HG02973 (cell line): ENCODE measurements at regions not wholly inside any gene's neighbourhood (a gene's known extent, or its start where the extent isn't known, plus 50 kb on each side); places are given as distances from the start of the nearest gene placed in this dataset.

Source experiments
- ATAC-seq: cut with Tn5 transposase; IDR thresholded peaks from one replicate; pipeline ENCODE4 v1.9.1; 2021; ENCODE audit warnings: moderate library complexity; ENCODE audit not compliant: unreplicated experiment

DNA sequence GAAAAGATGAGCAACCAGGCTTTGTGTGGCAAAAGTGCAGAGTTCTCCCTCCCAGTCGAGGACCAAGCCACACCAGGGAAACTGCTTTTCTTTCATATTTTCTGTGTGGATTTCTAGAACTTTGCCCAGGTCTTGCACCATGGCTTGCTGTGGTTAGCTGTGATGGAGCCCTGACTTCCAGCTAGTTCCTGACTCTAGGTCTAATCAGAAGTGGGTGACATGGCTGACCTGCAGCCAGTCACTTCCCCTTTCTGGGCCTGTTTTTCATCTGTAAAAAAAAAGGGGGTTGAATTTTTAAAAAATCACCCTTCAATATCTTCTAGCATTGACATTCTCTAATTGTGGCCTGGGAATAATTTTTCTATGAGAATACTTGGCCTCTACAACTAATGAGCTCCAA, 491.2 kb upstream of the USP24 start:
- no peak for ATAC-seq

DNA sequence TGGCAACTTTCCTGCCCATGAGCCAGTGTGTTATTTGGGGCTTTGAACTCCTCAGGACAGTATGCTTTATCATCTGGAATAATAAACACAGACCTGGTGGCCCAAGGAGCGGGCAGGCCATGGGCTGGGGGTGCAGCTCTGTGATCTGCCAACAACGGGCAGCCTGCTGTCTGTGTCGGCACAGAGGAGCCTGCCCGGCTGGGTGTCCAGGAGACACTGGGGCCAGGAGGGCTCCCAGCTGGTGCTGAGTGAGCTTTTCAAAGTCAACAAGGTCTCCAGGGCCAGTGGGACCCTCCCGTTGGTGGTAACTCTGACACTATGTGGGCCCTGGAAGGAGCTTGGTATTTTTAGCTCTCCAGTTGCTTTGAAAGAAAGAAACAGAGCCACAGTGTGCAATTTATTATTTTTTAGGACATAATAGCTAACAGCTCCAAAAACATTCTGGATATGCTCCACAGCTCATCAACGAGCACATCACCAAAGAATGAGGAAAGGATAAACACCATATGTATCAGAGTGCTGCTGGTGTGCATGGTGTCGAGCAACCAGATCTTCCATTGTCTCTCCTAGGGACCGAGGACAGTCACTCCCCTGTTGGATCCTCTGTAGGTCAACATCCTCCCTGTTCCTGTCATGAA, 488.7 kb upstream of the USP24 start:
- ATAC-seq, result no peak

DNA sequence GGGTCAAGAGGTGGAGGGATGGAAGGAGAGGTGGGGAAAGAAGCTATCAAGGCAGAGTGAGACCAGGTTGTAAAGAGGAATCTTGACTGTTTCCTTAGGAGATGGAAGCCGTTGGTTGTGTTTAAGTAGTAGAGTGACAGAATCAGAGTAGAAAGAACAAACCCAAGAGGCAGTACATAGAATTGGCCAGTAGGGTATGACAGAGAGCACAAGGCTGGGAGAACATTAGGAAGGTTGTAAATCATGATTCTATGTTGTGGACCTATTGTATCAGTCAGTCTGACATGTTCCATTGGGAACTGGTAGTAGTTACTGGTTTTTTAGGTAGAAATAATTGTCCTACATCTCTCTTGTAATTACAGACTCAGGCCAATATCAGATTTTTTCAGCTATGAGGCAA, 486.9 kb upstream of the USP24 start:
- ATAC-seq, result peak; percentile 91

DNA sequence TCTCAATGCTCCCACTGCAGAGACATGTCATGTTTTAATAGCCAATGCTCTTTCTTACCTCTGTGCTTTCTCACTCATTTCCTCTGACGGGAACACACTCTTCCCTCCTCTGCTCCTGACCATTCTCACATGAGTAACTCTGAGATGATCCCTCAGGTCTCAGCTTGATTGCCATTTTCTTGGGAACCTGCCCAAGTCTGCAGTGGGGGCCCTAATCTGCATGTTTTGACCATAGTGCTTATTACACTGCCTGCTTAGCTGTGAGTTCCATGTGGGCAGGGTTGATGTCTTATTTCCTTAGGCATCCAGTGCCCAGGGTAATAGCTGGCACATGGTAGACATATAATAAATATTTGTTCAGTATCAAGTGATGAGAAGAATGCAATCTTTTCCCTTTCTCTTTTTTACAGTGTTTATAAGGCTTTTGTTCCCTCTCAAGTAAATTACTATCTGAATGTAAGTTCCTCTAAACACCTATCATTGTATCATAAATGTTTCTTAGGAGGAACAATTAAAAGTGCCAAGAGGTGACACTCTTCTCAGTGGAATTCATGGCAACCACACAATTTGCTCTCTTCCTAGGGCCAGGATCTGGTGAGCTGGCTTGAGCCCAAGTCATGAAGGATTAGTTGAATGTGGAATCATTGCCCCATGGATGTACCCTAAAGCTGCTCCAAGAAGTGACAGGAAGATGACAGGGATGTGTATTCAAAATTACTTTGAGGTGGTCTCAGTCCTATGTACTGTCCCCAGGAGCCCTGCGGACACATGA, 485.4 kb upstream of the USP24 start:
- no peak for ATAC-seq

DNA sequence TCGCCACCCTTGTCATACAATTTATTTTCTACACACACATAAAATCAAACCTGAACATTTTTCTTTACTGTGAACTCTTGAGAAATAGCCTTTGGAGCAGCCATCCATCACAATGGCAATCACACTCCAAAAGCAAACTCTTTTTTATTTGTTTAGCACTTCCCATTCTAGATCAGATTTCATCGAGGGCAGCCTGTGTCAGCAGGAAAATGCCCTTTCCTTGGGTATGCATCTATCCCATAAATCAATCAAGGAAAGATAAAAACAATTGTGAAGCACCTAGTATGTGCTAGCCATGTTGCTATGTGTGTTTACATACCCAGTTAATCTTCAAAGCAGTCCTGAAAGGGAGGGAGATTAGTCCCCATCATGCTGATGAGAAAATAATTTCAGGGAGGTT, 484.1 kb upstream of the USP24 start:
- no peak for ATAC-seq

DNA sequence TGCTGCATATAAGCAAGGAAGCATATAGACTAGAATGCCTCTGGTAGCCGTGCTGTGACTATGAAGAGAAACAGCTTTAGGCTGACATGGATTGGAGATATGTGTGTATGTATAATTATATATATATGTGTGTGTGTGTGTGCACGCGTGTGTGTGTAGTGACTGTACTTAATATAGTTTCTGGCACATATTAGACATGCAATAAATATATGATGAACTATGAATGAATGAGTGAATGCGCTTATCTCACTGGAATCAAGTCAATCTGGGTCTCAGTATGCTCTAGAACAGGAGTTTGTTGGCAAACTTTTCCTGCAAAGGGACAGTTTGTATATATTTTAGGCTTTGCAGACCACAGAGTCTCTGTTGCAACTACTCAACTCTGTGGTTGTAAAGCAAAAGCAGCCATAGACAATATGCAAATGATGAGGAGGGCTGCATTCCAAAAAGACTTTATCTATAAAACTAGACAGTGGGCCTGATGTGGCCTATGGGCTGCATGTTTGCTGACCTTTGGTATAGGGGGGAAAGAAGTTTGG, 482.9 kb upstream of the USP24 start:
- no peak for ATAC-seq

DNA sequence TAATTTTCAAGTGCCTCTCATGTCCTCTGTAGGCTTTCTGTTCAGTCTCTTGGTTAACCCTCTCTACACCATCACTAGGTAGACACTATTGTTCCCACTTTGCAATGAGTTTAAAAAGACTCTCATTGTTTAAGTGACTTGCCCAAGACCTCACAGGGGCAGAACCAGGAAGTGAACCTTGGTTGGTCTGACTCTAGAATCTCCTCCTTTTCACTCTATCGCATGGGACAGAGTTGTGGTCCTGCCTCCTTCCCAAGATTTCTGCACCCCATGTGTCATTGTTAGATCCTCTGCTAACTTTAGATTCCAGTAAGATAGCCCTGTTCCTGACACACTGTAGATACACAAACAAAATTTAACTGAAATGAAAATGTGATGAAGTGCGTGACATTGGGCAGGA, 481.7 kb upstream of the USP24 start:
- ATAC-seq, result no peak

DNA sequence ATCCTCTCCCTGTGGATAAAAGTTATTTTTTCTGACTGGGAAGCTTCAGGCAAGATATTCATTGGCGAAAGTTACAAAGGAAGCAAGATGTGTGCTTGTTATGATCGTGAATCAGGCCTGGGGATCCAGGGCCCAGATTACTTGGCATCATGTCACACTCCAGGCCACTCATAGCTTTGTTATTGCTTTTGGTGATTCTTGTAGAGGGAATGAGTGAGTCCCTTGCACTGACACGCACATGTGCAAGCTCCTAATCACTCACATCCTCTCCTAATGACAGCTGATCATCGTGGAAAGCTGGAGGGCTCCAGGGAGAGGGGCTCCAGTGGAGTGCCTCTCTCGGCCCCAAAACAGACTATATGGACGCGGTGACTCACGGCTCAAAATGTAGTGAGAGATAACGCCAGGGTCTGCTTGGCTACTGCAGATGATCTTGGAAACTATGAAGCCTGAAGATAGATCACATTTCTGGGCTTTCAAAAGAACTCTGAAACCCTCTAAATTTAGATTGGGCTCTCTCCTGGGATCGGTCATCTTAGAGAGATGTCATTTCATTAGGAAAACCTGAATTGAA, 481.1 kb upstream of the USP24 start:
- ATAC-seq, result no peak

DNA sequence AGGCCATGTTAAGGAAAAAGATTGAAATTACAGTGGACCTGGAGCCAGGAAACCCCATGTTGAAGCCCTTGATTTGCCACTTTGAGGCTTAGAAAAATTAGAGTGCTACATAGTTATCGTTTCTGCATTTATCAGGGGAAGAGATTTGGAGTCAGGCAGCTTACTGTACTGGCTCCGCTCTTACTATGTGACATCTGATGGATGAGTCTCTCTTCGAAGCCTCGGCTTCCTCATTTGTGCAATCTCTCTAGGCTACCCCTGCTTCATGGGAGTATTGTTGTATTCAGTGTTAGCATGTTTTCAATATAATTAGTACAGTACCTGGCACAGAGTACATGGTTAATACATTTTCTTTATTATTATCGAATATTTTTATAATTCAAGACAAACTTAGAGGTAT, 480.4 kb upstream of the USP24 start:
- no peak for ATAC-seq

DNA sequence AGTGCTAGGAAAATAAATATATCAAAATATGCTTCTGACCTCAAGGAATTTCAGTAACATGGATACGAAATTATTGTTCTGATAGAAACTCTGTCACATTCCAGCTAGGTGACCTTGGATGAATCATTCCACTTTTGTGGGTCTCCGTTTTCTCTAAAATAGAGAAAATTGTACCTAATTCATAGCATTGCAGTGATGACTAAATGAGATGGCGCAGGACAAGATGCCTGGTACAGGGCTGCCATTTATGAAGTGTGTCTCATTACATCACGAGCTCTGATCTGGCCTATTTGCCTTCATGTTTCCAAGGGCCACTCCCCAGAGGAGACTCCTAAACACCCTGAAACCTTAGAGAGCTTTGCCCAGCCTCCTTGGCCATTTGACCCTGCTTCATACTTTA, 480.0 kb upstream of the USP24 start:
- ATAC-seq, result no peak

DNA sequence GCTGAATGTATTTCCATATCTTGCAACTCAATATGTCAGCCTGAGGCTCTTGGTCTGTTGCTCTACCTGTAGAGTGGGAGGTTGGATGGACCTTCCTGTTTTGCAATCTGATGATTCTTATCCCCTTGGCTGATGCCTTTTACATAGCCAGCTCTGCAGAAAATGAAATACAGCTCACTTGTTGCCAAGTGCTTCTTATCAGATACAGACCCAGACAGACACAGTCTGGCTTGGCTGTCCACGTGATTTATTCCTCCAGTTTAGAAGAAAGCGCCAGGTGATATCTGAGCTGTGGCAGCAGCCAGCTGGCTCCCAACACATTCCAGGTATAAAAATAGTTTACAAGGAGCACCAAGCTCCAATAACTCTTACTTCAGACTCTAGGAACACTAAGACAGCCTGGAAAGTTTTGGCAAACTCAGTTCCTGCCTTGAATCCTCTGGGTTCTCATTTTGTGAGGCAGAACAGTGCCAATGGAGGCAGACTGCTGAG, 479.2 kb upstream of the USP24 start:
- ATAC-seq, result no peak

DNA sequence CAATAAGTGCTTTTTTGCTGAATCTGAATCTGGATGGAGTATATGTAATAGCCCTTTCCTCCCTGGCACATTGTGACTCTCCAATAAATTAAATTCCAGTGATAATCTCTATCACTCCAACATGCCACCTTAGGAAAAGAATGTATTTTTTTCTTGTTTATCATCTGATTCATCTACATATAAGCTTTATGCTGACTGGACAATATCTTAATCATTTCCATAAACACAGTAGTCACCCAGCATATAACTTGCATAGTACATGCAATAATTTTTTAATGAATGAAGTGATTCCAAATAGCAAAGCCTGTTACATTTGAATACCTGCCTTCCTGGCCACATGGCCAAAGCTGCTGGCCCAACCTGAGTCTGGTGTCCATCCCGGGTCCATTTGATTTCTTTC, 477.6 kb upstream of the USP24 start:
- no peak for ATAC-seq

DNA sequence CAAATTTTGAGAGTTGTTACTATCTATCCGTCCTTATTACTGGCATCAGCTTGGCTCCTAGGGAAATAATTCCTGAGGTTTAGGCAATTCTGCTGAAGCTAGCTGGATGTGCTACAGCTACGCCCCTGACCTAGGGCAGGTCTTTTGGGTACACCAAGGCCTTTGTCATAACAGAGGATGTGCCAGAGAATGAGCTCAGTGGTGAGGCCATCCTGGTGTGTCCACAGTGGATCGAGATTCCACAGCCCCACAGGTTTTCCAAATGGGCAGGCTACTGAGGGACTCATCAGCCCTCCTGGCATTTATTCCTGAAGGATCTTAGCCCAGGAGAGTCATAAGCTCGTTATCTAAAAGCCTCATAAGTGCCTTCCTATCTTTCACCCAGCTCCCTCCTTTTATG, 475.2 kb upstream of the USP24 start:
- no peak for ATAC-seq

DNA sequence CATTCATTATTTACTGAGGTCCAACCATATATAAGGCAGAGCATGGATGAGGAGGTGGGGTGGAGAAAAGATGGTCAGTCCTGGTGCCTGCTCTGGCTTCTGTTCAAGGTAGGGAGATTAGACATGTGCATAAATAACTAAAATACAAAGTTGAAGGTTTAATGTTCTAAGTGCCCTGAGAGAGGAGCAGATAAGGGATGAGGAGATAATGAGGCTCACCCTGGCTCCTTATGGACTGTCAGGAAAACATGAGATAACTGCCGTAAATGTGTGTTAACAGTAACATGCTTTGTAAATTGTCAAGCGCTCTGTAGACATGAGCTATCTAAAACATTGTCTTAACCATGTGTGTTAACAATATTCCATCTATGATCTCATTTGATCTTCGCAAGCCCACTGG, 474.6 kb upstream of the USP24 start:
- no peak for ATAC-seq

DNA sequence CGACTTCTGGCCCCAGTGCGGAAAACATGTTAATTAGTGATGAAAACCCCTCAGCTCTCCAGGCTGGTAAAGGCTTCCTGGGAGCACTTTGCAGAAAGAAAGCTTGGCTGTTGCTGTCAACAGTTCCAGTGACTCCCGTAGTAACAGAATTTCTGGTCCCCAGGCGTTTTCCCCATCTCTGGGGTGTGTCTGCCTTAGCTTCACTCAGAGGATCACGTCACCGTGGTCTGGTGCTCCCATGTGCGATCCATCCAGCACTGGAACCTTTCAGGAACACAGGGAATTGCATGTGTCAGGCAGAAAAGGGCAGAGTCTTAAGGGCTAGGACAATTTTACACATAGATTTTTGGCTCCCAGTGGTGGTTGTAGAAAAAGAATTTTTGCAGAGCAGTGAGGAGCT, 470.4 kb upstream of the USP24 start:
- no peak for ATAC-seq

DNA sequence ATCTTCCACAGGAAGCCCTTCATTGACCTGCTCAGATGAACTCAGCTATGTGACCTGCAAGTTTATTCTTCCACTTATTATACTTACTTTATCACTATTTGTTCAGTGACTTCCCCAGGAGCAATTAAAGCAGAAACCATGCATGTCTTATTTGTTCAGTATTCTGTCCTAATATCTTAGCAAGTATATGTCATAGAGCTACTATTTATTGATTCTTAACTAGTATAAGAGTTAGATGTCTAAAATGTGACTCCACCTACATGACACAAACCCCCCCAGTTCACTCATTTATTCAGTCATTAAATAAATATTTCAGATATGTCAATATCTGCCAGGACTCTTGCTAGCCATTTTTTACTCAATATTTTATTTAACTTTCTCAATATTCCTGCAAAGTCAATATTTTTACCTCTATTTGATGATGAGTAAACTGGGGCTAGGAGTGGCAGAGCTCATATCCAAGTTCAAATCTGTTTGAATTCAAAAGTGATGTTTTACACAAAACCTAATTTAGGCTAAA, 469.0 kb upstream of the USP24 start:
- no peak for ATAC-seq

DNA sequence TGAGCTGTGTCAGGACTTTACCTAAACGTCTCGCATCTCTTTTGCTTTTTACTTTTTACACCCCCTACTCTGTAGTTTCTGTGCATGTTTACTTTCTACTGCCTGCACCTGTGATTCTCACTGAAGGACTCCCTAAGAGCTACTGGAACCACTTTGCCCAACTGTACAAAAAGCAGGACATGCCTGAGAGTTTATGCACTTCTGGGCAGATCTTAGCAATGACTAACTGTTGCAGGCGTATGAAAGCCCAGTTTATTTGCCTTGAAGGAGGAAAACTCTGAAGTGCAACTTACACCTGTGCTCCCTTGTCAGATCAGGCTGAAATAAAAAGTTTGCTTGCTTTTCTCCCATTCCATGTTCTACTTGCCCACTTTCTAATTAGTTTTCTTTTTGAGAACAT, 467.0 kb upstream of the USP24 start:
- no peak for ATAC-seq

DNA sequence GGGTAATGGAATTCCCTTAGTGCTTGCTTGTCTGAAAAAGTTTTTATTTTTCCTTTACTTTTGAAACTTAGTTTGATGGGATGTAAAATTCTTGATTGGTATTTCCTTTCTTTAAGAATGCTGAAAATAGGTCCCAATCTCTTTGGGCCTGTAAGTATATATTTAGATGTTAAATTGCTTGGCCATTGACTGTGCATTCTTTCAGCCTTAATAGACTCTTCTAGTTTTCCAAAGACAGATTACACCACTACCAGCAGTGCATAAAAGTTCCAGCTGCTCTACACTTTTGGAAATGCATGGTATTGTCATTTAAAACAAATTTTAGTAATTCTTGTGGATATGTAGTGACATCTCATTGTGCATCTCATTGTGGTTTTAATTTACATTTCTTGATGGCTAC, 464.8 kb upstream of the USP24 start:
- no peak for ATAC-seq

DNA sequence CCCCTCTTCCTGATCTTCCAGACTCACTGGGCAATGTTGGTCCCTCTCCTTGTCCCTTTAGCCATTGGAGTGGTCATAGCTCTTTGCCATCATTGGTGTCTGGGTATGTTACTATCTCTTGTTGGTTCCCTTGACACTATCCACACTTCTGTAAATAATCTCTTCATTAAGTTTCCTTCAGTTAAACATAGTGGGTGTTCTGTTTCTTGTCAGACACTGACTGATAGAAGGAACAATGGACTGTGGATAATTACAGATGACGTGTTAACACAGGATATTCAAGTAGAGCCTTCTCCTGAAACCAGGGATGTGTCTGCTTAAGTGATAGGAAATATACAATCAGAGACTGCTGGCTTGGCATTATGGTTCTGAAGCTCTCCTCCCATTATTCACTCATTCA, 458.3 kb upstream of the USP24 start:
- ATAC-seq, result no peak

DNA sequence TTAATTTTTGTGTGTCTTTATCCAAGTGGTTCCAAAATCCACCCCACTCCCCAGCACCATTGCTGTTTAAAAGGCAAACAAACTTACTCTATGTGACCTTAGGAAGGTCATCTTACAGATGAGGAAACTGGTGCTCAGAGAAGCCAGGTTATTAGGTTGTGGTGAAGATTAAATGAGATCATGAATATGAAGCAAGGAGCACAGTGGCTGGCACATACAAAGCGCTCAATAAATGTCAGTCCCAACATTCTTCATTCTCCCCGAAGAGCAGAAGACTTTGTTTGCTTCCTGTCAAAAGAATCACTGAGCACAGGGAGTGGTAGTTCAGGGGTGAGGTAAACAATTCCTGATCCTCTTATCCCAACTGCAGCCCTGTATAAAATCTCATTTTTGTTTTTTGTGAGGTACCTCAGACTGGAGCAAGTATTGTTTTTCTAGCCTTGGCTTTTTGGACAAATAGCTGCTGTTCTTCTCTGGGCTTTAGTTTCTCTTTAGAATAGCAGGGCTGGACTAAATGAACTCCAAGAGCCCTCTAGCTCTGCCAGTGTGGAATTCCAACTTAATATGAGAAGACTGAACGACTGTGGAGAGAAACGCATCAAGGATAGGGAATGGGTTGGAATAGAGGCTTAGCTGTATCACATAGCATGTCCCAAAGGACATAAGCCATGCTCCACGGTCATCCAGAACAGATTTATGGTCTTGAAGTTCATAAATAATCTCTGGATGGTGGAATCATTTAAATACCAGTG, 455.3 kb upstream of the USP24 start:
- ATAC-seq, result no peak

DNA sequence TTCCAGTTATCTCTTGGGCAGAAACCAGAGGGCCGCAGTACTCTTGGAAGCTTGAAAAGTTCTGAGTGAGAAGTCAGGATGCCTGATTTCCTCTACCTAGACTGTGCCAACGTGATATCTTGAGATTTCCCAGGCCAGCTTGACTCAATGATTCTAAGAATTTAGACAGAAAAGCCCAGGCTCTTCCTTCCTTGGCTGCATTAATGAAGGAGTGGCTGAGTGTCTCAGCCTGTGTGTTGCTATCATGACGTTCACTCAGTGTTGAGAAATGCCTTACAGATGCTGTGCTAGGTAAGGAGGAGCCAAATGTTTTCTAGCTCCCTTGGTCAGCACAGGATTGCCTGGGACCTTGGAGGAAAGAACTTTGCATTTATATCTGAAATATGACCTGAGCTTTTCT, 454.1 kb upstream of the USP24 start:
- ATAC-seq, result no peak
